Spleen (tissue), 11 donors: ENCODE measurements at regions not wholly inside any gene's neighbourhood (a gene's known extent, or its start where the extent isn't known, plus 50 kb on each side); places are given as distances from the start of the nearest gene placed in this dataset.

Source experiments
- DNase-seq: peaks from one replicate; pipeline ENCODE4 v3.0.0-alpha.2; 2020
- H3K27ac ChIP-seq, 8 donors: fragments of 200-600 bp; sonication (generic) in 7 of 8; 1 replicate in 4 of 8; 2 replicates in 4 of 8; pipeline versions ENCODE4 v1.5.0 to v1.8.0; 2016 to 2021; ENCODE audit warnings: inconsistent platforms in 4 of 8, mild to moderate bottlenecking in 4 of 8, moderate library complexity in 1 of 8
- H3K27me3 ChIP-seq, 7 donors: fragments of 200-600 bp; sonication (generic) in 6 of 7; replicated peaks in 1 of 7; 1 replicate in 4 of 7; 2 replicates in 3 of 7; pipeline versions ENCODE4 v1.5.0 to v1.8.0; 2016 to 2021; ENCODE audit warnings: inconsistent platforms in 3 of 7, mild to moderate bottlenecking in 1 of 7
- H3K36me3 ChIP-seq, 6 donors: fragments of 200-600 bp; sonication (generic) in 5 of 6; 1 replicate in 4 of 6; 2 replicates in 2 of 6; pipeline versions ENCODE4 v1.5.0 to v1.8.0; 2016 to 2021; ENCODE audit warnings: inconsistent platforms in 2 of 6
- H3K4me1 ChIP-seq, 6 donors: fragments of 200-600 bp; sonication (generic) in 5 of 6; 1 replicate in 3 of 6; 2 replicates in 3 of 6; pipeline versions ENCODE4 v1.5.0 to v1.8.0; 2016 to 2021; ENCODE audit warnings: inconsistent platforms in 3 of 6
- H3K4me3 ChIP-seq, 8 donors: fragments of 200-600 bp; sonication (generic) in 7 of 8; 1 replicate in 4 of 8; 2 replicates in 4 of 8; pipeline versions ENCODE4 v1.5.0 to v1.8.0; 2016 to 2021; ENCODE audit warnings: inconsistent platforms in 4 of 8, mild to moderate bottlenecking in 4 of 8, moderate library complexity in 2 of 8
- H3K9me3 ChIP-seq, 8 donors: fragments of 200-600 bp; sonication (generic) in 7 of 8; 1 replicate in 4 of 8; 2 replicates in 4 of 8; pipeline versions ENCODE4 v1.5.0 to v1.8.0; 2016 to 2021; ENCODE audit warnings: inconsistent platforms in 4 of 8
- CTCF ChIP-seq, 11 experiments: fragments of 200-600 bp in 7 of 11; fragments of 450-650 bp in 4 of 11; sonication (generic) in 4 of 11; IDR thresholded peaks in 8 of 11; conservative IDR thresholded peaks in 3 of 11; 1 replicate in 7 of 11; 2 replicates in 4 of 11; pipeline versions ENCODE4 v1.4.0 to v1.8.0; 2016 to 2021; ENCODE audit warnings: antibody characterized with exemption in 11 of 11, inconsistent platforms in 4 of 11, mild to moderate bottlenecking in 1 of 11
- POLR2A ChIP-seq, 3 donors: fragments of 450-650 bp; IDR thresholded peaks; one replicate each; pipeline ENCODE4 v1.5.1; 2017; ENCODE audit warnings: antibody characterized with exemption in 3 of 3, mild to moderate bottlenecking in 1 of 3
- POLR2AphosphoS5 ChIP-seq, 3 donors: sonication (generic); formaldehyde crosslinking; IDR thresholded peaks; one replicate each; pipeline ENCODE4 v1.5.1; 2017; ENCODE audit warnings: antibody characterized with exemption in 3 of 3
- WGBS, 5 donors: extraction: QIAGEN DNeasy Blood & Tissue Kit in 3 of 5; methylation state at CpG; one replicate each; pipeline versions ENCODE4 v1.1.5 to v1.1.7; 2013 to 2018; 5-methylcytosine and 5-hydroxymethylcytosine counted together
- intact Hi-C: fragments of 100-400 bp; cut with DNase I; formaldehyde crosslinking; loops from one replicate; pipeline ENCODE4 v1.15.0; 2023; ENCODE audit warnings: low total_unique reads
- donor health status: healthy with polysubstance abuse.
- donor health status: DM: no; HTN: no; CAD: no; lungs with moderate emphysema.
- donor health status: DM: no; HTN: no; CAD: no.
- donor health status: Bipolar disorder and iron deficiency.
- donor health status: healthy.
- donor health status: DM: no; HTN: no; CAD: no.
- donor health status: DM: yes; HTN: yes; CAD: no.

GRCh38 chr3:27657404-27657803 is 64.7 kb downstream of the EOMES start:
- intact Hi-C loops, result no loop called here
- Histone ChIP-seq H3K9me3 (no peaks in the 10 kb centered on the region), H3K27ac (no peak overlapping the region), H3K36me3 (no peaks in the 10 kb centered on the region), H3K4me1 (no peaks in the 10 kb centered on the region), H3K4me3 (no peak overlapping the region), H3K27me3 (no peaks in the 10 kb centered on the region)
- no peak for DNase-seq
- 83 to 89% (median 87%) methylated on average over 4 of the region's 4 CpGs for WGBS, 5 donors
- TF ChIP-seq POLR2A (IDR thresholded peaks at IDR 0.05), result no peak

GRCh38 chr3:27656790-27657189 is 65.3 kb downstream of the EOMES start:
- no peak for DNase-seq
- H3K36me3 ChIP-seq, result no peaks in the 10 kb centered on the region
- H3K27me3 ChIP-seq, result no peaks in the 10 kb centered on the region
- H3K4me1 ChIP-seq, result no peaks in the 10 kb centered on the region
- H3K9me3 ChIP-seq, result no peaks in the 10 kb centered on the region
- intact Hi-C loops, result no loop called here
- H3K4me3 ChIP-seq, result no peak overlapping the region
- TF ChIP-seq CTCF (IDR thresholded peaks at IDR 0.05 in 8 of 11, conservative IDR thresholded peaks at IDR 0.05 in 3 of 11), result no peak
- no peak for TF ChIP-seq POLR2A (IDR thresholded peaks at IDR 0.05)
- TF ChIP-seq POLR2AphosphoS5 (IDR thresholded peaks at IDR 0.05), result no peak
- H3K27ac ChIP-seq, result no peak overlapping the region
- WGBS, 5 donors, result 89 to 100% (median 94%) methylated on average over 1 of the region's 1 CpG

- H3K9me3 ChIP-seq, result no peaks in the 10 kb centered on the region
- 89 to 93% (median 91%) methylated on average over 5 of the region's 5 CpGs for WGBS, 5 donors
- no peak for DNase-seq
- H3K27ac ChIP-seq, result no peak overlapping the region
- intact Hi-C loops, result no loop called here
- no peak overlapping the region for H3K4me3 ChIP-seq
- no peaks in the 10 kb centered on the region for H3K4me1 ChIP-seq
- TF ChIP-seq POLR2AphosphoS5 (IDR thresholded peaks at IDR 0.05) (no peak), POLR2A (IDR thresholded peaks at IDR 0.05) (no peak), CTCF (IDR thresholded peaks at IDR 0.05 in 8 of 11, conservative IDR thresholded peaks at IDR 0.05 in 3 of 11) (no peak)
- H3K27me3 ChIP-seq, result no peaks in the 10 kb centered on the region
- H3K36me3 ChIP-seq, result no peaks in the 10 kb centered on the region
Measured at GRCh38 chr3:27655547-27655946, 66.6 kb downstream of the EOMES start.

- intact Hi-C loops, result no loop called here
- TF ChIP-seq POLR2AphosphoS5 (IDR thresholded peaks at IDR 0.05) (no peak), POLR2A (IDR thresholded peaks at IDR 0.05) (no peak), CTCF (IDR thresholded peaks at IDR 0.05 in 8 of 11, conservative IDR thresholded peaks at IDR 0.05 in 3 of 11) (no peak)
- DNase-seq, result no peak
- no peak overlapping the region for H3K4me3 ChIP-seq
- WGBS, 5 donors, result 92 to 96% (median 94%) methylated on average over 3 of the region's 3 CpGs
- H3K9me3 ChIP-seq, result no peaks in the 10 kb centered on the region
- no peaks in the 10 kb centered on the region for H3K4me1 ChIP-seq
- H3K27ac ChIP-seq, result no peak overlapping the region
- no peaks in the 10 kb centered on the region for H3K36me3 ChIP-seq
- no peaks in the 10 kb centered on the region for H3K27me3 ChIP-seq
Measured at GRCh38 chr3:27653803-27654558, 68.1 kb downstream of the EOMES start.
